Hematopoietic multipotent progenitor cell treated with erythropoietin and hydrocortisone succinate and interleukin-3 and kit ligand, for 15 days (in vitro differentiated cells): ENCODE measurements at regions not wholly inside any gene's neighbourhood (a gene's known extent, or its start where the extent isn't known, plus 50 kb on each side); places are given as distances from the start of the nearest gene placed in this dataset.
A peak's percentile ranks its signal among the peaks of the same experiment; 100 is the strongest.

ENCODE experiments used
- DNase-seq: peaks from one replicate; pipeline ENCODE4 v3.0.0-alpha.2; 2015; ENCODE audit warnings: low spot score

DNA sequence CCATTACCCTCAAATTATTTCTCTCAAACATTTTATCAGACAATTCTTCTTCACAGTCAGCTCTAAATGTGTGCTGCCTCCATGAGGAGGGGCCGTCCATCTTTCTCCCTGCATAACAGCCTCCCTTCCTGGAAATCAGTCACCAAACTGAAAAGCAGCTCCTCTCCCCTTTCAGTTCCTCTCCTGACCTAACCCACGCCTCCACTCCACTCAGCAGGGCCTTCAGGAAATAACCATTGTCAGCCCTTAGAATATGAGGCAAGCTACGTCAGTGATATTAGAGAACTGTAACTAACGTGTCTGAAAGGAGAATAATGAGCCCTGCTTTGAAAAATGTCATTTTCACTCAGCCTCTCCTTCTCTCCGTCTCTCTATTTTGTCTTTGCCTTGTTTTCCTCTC is 116.2 kb downstream of the OLFM4 start:
- no peak for DNase-seq

DNA sequence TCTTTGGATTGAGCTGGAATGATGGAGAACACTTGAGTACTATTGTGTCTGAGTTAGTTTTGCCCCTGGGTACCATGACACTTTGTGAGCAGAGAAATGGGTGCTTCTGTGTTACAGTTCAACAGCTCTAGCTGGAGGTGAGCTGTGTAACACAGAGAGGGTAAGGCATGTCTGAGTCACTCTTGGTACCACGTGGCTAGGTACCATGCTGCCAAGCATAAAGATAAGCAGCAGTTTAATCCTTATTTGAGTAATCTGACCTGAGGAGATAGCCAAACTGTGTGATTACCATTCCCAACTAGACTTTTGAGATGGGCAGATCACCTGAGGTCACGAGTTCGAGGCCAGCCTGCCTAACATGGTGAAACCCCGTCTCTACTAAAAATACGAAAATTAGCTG is 122.0 kb downstream of the OLFM4 start:
- no peak for DNase-seq

DNA sequence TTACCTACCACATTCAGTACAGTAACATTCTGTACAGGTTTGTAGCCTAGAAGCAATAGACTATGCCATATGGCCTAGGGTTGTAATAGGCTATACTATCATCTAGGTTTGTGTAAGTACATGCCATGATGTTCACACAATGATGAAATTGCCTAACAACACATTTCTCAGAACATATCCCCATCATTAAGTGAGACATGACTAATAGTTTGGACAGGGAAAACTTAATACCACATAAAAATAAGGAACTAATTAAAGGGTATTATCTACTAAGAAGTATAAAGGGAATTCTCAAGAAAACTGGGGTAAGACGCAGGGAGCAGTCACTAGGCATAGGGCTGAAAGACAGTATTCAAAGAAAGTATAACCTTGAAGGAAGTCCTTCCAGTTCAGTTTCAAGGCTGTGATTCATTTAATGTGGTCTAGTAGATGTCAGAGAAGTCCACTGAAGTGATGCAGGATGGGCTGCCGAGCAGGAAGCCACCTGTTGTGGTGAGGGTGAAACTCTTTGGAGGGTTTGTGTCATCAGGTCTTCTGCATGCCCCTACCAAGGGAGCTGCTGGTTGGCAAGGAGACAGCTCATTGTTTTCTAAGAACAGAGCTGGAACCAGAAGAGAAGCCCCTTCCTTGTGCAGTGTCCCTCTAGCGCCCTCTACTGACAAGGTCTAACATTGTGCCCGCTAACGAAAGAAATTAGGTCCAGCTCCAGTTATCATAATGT is 122.9 kb downstream of the OLFM4 start:
- peak; percentile 34 for DNase-seq

DNA sequence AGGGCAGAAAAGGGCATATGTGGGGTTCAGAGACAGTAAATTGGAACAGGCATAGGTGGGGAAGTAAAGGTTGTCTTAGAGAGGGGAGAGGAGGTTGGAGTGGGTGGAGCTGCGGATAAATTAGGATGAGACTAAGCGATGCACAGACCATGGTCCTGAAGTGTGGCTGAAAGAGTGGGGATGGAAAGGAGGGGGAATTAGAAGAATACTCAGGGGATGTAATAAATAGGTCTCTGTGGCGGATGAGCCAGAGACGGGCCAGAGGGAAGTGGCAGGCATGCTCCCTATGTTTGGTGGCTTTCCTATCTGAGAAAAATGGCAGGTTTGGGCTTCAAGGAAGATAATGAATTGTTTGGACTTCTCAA is 123.4 kb downstream of the OLFM4 start:
- no peak for DNase-seq

DNA sequence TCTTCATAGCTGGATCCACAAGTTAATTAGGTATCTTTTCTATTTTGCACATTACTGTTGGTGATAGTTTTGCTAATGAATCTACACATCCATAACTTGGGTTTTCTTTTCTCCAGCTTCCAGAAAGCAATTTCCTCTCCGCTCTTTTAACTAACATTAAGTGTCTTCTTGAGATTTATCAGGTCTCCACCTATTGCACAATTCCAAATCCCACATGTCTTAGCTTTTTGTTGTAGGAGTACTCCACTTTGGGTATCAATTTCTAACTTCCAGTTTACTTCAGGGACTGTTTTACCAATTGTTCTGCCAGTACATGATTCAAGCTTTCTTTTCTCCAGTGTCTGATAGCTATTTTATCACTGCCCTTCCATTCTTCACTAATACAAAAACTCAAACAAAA is 129.6 kb downstream of the OLFM4 start:
- DNase-seq, result no peak

DNA sequence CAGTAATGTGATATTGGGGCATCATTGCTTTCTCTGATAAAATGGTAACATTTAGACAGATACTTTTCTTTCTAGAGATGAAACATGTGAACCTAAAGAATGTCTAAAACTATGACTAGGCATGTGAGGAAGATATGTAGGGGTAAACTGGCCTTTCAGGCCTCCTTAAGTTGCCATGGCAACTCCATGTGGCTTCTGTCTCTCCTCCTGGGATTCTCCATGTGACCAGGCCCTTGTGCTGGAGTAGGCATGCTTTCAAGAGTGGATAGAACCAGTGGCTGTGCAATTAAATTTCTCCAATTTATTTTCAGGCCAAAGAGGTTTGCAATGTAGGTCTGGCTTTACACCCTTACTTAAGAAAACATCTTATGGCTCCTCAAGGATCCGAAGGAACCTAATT is 130.8 kb downstream of the OLFM4 start:
- no peak for DNase-seq

DNA sequence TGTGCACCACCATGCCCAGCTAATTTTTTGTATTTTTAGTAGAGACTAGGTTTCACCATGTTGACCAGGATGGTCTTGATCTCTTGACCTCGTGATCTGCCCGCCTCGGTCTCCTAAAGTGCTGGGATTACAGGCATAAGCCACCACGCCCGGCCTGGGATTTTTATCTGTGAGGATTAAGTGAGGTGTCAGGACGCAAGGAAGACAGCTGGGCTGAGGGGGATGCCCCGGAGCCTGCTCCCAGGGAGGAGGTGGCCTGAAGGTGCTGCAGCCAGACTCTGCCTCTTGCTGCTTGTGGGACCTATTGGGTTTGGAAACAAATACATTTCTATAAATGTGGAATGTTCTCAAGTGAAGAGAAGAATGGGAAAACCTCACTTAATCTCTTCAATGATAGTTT is 131.6 kb downstream of the OLFM4 start:
- DNase-seq, result no peak

DNA sequence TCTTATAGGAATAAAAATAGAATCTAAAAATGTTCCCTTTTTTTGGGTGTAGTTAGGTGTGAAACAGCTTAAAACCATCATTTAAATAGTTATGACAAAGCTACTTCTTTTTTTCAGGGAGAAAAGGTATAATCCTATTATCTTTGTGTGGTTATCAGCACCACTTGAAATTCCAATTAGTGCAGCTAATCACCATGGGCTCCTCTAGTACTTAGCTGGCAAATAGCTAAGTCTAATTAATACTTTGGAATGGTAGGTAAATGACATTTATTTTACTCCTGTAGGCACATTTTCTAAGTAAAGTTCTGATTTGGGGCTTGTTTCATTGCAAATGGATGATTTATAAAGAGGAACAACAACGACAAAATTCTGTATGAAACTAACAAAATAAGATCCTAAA is 132.6 kb downstream of the OLFM4 start:
- DNase-seq, result no peak

DNA sequence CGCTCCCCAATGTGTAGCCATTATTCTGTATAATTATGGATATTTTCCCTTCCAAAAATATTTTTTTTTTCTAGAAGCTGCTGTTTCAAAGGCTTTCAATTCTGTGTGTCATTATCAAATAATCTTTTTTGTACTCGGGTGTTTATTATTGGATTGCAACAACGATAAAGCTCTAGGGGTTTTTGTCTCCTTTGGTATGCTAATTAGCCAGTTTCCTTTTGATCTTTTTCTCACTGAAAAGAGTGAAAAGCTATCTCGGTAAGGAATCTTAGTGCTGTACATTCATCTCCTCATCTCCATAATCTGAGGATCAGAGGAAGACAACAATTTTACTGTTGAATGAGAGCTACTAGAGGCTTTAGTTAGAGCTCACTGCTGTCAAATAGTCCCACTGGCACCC is 136.6 kb downstream of the OLFM4 start:
- DNase-seq, result no peak

DNA sequence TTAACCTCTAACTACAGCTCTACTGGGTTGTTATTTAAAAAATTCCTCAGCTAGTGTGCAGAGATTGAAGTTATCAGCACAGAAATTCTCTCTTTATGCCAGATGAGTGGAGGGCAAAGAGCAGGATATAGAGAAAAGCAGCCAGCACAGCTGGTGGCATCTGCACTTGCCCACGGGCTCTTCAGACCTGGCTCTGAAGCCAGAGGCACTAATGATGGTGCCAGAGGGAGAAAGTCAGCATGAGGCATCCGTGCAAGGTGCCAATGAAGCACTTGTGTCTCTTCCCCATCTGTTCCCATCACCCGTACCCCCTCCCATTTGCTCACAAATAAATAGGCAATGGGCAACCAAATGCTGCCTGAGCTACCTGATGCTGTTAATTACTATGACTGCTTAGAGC is 138.9 kb downstream of the OLFM4 start:
- no peak for DNase-seq

DNA sequence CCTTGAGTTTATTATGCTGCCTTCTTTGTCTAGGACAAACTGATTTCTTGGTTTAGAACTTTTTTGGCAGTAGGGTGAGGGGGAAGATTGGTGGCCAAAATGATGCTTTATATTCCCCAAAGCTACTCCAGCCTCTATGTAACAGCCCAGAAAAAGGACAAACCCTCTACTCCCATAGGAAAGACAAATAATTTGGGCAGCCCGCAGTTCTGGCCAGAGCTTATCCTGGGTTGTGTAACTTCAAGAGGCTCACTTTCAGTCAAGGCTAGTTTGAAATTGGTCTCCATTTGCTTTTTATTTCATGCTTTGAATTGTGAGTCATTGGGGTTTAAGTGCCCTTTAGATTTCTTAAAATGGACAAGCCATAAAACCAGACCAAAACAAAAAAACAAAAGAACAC is 142.3 kb downstream of the OLFM4 start:
- no peak for DNase-seq

DNA sequence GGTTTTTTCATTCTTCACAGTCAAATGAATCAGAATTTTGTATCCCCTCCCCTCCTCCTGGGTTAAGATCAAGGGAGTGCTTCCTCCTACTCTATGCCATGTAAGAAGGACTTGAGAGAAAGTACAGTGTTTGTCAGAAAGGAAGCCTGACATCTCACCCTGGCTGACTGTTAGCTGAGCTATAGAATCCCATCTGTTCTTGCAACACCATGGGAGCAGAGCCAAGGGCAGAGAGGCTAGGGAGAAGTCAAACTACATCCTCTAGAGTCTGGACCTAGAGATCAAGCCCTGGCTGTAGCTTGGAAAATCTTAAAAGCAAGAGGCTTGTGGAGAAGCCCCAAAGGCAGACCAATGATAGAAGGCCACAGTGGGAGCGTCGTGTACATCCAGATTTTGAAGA is 145.9 kb downstream of the OLFM4 start:
- DNase-seq, result no peak

DNA sequence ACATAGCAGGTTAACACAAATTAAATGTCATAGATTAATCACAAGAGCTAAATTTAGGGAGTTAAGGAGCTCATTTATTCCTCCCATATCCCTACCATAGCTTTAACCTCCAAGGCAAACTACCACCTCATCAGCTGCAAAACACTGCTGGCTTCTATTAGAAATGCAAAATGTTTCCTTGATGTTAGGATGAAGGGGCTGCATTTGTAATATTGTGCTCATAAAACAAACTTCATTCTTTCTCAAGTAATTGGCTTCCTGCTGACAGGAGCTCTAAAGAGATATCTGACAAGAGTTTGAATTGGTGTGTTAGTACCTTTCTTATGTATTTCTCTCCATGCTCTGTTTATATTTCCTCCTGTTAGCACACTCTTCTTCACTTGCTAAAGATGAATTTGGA is 152.1 kb downstream of the OLFM4 start:
- DNase-seq, result no peak

DNA sequence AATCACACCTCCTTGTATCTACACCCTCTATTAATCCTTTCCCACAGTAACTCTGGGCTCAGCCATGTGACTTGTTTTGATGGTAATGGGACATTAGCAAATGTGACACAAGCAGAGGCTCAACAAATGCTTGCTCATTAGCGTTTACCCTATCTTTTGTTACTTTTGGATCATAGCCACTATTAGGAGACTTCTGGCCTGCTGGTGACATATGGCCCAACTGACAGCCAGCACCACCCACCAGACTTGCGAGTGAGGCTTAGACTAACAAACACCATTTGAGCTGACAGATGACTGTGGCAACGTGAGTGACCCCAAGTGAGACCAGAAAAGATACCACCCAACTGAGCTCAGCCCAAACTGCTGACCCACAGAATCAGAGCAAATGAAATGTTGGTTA is 154.1 kb downstream of the OLFM4 start:
- no peak for DNase-seq

DNA sequence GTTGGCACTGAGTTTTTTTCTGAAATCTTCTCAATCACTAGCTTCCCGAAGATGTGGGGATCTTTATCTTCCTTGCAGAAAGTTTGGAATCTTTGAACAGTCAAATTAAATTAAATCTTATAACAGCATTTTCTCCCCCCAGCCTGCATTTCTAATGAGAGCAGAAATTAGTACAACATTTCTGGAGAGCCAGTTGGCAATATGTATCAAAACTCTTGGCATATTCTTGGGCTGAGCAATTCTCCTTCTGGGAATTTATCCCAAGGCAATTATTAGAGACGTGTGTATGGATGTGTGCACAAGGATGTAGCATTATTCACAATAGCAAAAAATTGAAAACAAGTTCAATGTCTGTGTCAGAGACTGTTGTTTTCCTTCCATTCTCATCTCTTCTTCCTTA is 159.5 kb downstream of the OLFM4 start:
- DNase-seq, result no peak

DNA sequence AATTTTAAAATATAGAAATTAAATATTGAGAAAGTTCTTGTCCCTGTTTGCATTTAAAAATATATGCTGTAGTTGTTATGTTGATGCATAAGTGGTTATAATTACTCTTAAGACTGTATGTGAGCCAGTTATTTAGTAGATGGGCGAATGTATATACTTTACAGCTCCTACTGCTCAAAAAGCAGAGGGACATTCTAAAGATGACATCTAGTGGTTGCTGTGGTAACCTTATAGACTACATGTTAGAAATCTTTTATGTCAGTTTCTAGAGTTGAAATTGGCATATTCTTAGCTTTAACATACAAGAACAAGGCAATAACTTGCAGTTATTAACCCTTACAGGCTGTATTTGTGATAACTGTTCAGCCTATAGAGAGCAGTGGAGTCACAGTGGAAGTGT is 160.5 kb downstream of the OLFM4 start:
- DNase-seq, result no peak

DNA sequence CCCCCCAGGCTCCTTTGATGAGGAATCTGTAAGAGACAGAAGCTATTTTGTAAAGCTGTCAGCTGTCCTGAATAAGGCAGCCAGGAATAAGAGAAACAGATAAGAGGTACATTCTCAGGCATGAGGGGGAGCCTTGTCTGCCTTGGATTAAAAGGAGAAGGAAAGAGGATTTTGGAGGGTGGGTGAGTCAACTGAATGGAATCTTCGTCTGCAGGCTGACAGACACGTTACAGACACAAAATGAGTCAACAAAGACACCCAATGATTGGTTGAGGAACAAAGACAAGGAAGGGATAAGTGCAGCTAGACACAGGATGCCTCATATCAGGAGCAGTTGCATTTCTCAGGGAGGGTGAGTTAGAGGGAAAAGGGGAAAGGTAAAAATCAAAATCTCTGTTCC is 162.5 kb downstream of the OLFM4 start:
- no peak for DNase-seq

DNA sequence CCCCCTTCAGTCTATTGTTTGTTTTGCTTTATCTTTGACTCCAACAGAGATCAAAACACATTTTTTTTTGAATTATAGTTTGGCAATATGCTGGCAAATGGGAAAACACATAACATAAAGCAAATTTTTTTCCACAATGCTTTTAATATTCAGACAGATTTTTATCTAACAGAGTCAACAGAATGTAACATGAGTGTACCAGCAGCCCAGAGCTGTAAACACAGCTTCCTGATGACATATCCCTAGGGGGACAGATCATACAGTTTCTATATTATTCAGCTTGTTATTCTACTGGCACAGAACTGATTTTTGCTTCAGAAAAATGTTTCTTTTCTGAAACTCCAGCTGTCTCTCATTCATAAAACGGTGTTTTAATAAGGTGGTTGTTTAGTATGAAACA is 168.8 kb downstream of the OLFM4 start:
- no peak for DNase-seq

DNA sequence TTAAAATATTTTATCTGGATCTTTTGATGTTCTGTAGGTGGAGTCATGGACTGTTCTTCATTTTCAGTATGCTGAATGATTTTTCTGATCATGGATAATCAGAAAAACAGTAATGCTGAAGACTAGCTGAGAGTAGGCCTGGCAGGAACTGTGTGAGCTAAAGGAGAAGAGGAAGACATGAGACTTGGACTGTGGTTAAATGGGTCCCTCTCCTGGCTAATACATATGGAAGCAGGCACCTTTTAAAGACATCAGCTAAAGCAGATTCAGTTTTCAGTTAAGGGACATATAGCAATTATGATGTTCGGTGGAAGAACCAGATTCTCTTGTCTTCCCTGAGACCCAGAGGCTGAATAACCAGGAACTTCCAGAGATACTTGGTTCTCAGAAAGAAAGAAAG is 169.4 kb downstream of the OLFM4 start:
- no peak for DNase-seq

DNA sequence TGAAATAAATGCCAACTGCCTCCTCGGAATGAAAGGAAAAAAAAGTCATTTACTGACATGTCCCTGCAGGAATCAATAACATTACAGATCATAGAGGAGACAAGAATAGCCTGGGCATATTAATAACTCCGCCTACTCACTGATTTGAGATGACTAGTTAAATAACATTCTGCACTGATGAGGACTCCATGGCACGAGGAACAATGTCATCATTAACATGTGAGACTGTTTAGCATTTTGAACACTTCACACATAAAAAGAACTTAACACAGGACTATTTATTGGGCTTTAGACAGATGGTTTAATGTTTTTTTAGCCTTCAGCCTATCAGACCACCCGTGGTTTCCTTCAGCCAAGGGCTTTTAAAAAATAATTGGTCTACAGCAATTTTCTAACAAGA is 170.1 kb downstream of the OLFM4 start:
- DNase-seq, result no peak

DNA sequence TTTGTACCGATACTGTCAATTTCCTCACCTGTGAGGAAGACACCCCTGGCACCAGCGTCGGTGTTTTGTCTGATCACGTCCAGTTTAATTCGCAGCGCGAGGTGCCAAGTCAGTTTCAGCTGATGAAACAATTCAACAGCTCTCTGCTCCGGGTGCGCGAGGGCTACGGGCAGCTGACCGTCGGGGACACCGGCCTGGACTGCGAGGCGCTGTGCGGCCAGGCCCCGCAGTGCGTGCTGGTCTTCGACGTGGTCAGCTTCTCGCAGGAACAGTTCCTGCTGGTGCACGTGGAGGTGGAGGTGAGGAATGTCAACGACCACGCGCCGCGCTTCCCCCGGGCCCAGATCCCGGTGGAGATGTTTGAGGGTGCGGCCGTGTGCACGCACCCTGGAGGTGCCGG is 171.5 kb downstream of the OLFM4 start:
- DNase-seq, result no peak

DNA sequence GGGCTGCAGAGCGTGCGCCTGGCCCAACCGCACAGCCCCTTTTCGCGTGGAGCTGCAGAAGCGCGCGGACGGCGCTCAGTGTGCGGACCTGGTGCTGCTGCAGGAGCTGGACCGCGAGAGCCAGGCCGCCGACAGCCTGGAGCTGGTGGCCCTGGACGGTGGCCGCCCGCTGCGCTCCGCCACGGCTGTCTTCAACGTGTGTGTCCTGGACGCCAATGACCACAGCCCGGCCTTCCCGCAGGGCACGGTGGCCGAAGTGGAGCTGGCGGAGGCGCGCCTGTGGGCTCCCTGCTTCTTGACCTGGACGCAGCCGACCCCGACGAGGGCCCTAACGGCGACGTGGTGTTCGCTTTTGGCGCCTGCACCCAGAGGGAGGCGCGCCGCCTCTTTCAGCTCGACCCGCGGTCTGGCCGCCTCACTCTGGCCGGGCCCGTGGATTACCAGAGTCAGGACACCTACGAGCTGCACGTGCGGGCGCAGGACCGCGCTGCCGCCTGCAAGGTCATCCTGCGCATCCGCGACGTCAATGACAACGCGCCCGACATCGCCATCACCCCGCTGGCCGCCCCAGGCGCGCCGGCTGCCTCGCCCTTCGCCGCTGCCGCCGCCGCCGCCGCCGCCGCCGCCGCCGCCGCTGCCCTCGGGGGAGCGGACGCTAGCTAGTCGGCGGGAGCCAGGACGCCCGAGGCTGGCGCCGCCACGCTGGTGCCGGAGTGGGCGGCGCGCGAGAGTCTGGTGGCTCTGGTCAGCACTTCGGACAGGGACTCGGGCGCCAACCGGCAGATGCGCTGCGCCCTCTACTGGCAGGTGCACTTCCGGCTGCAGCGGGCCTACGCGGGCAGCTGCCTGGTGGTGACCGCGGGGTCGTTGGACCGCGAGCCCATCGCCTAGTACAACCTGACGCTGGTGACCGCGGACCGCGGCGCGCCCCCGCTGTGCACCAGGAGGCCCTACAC is 172.2 kb downstream of the OLFM4 start:
- DNase-seq, result peak; percentile 19

DNA sequence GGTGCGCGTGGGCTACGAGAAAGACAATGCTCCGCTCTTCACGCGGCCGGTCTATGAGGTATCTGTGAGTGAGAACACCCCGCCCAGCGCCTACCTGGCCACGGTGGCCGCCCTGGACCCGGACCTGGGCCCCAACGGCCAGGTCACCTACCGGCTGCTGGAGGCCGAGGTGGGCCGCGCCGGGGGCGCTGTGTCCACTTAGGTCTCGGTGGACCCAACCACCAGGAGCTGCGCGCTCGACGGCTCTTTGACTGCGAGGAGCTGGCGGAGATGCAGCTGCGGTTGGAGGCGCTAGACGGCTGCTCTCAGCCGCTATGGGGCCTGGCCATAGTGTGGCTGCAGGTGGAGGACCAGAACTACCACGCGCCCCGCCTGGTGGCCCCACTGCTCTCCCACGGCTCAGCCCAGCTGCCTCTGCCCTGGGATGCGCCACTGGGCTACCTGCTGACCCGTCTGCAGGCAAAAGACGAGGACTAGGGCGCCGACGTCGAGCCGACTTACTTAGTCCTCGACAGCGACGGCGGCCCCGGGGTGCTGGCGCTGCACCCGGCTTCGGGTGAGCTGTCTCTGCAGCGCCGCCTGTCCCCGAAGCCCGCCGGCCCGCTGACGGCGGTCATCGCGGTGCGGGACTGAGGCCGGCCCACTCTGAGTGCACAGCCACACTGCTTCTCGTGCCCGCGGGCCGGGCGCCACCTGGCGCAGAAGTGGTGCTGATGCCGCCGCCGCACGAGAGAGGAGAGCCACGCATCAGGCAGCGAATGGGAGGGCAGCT is 173.0 kb downstream of the OLFM4 start:
- no peak for DNase-seq
